ENCODE measurements at regions not wholly inside any gene's neighbourhood (a gene's known extent, or its start where the extent isn't known, plus 50 kb on each side); places are given as distances from the start of the nearest gene placed in this dataset.

DNA sequence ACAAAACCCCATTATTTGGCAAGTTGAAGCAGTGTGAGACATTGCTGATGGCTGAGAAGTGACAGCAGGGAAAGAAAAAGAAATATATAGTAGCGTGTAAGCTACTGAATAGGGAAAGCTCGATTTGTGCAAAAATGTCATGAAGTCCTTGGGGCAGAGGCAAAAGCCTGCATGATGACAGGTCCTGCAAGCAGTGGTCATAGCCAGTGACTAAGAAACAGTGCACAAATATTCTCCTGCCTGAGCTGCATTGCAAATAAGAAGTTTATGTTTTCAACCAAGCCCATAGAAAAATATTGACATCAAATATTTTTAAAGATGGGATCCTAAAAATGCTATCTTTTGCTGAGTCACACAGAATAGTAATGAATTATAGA lies 270.0 kb downstream of the SLITRK6 start:
- no peaks in the 10 kb centered on the region for H3K27me3 ChIP-seq (ENCODE audit: insufficient read depth, low read length)
- no peak overlapping the region for H3K27ac ChIP-seq (ENCODE audit: low read depth, low read length)
- Mint-ChIP-seq H3K27me3 (no peaks in the 10 kb centered on the region), H3K4me1 (no peaks in the 10 kb centered on the region), H3K9me3 (peaks cover 0 to 4% (median 0%) of the 10 kb centered on the region in 8 donors), H3K27ac (no peak overlapping the region), H3K36me3 (no peaks in the 10 kb centered on the region), H3K4me3 (no peak overlapping the region)
- H3K36me3 ChIP-seq (ENCODE audit: insufficient read depth, low read length) = no peaks in the 10 kb centered on the region
- no peak for DNase-seq
- CTCF ChIA-PET (ENCODE audit: partially characterized antibody) = no interaction called here
- no peaks in the 10 kb centered on the region for H3K4me1 ChIP-seq (ENCODE audit: insufficient read depth, low read length)
- no peak overlapping the region for H3K4me3 ChIP-seq (ENCODE audit: low read length in 2 of 2)
- POLR2A ChIA-PET (ENCODE audit: partially characterized antibody) = no interaction called here
- no peaks in the 10 kb centered on the region for H3K9me3 ChIP-seq (ENCODE audit: control insufficient read depth in 1 of 2, low read length in 2 of 2)
- intact Hi-C loops (cut with micrococcal nuclease) = no loop called here

DNA sequence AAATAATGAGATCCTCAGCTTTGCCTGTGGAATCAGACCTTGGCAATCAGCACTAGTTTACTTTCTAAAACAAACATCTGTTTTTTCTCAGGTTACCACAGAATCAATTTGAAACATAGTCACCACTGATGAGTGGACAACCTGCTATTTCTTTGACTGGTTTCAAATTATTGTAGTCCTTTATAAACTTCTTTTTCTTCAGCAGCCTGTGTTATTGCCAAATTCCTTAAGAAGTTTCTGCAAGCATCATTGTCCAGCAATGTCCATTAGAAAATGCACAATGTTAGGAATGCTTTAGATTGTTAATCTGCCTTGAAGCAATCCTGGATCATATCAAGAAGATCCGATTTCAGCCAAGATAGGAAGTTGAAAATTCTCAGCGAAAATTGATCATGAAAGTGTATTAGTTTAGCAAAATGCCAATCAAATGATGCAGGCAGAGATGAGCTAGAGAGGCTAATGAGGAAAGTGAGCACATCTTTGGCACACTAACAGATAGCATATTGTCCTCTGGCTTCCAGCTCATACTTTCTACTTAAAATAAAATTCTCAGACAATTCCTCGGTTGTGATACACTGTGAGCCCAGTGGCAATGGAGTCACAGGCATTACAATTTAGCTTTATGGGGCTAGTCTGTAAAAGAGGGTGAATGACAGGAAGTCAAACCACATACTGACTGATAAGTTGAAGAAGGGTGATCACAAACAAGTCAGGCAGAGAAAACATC lies 270.6 kb downstream of the SLITRK6 start:
- H3K4me1 ChIP-seq (ENCODE audit: insufficient read depth, low read length) = no peaks in the 10 kb centered on the region
- H3K27me3 Mint-ChIP-seq = no peaks in the 10 kb centered on the region
- H3K9me3 Mint-ChIP-seq = peaks cover 0 to 4% (median 0%) of the 10 kb centered on the region in 8 donors
- no peak overlapping the region for H3K4me3 Mint-ChIP-seq
- H3K27ac Mint-ChIP-seq = no peak overlapping the region
- H3K27me3 ChIP-seq (ENCODE audit: insufficient read depth, low read length) = no peaks in the 10 kb centered on the region
- no peak overlapping the region for H3K4me3 ChIP-seq (ENCODE audit: low read length in 2 of 2)
- H3K9me3 ChIP-seq (ENCODE audit: control insufficient read depth in 1 of 2, low read length in 2 of 2) = no peaks in the 10 kb centered on the region
- CTCF ChIA-PET (ENCODE audit: partially characterized antibody) = no interaction called here
- no peaks in the 10 kb centered on the region for H3K36me3 ChIP-seq (ENCODE audit: insufficient read depth, low read length)
- no peaks in the 10 kb centered on the region for H3K4me1 Mint-ChIP-seq
- no peak for DNase-seq
- POLR2A ChIA-PET (ENCODE audit: partially characterized antibody) = no interaction called here
- H3K27ac ChIP-seq (ENCODE audit: low read depth, low read length) = no peak overlapping the region
- no peaks in the 10 kb centered on the region for H3K36me3 Mint-ChIP-seq
- intact Hi-C loops (cut with micrococcal nuclease) = no loop called here

DNA sequence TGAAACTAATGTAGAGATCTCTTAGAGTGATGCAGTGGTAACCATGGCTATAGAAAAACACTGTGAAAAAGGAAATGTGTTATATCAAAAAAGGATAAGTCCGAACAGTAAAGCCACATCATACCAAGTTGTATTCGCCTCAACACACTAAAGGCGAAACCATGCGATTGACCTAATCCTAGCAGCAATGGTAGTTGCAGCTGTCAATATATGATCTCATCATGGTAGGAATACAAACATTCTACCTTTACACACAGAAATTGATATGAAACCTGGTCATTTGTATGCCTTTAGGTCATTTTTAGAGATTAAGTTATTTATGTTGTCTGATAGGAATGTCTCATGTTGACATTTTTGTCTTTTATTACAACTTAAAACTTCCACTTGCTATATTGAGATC lies 271.9 kb downstream of the SLITRK6 start:
- POLR2A ChIA-PET (ENCODE audit: partially characterized antibody) = no interaction called here

DNA sequence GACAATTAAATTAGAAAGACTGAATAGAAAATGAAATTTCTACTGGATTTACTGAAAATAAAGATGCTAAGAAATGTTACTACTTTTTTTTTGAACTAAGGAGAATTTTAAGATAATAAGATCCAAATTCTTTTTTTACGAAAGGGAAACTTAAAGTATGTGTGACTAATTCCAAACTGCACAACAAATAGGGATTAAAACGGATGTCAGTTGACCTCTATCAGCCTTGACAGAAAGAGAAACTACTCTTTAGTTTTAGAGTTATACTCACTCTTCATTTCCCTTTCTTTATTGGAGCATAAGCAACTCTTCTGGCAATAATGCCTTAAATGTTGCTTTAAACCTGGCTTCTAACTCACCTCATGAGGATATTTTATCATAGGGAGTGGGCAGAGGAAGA lies 273.8 kb downstream of the SLITRK6 start:
- CTCF ChIA-PET (ENCODE audit: partially characterized antibody) = no interaction called here
- no peak overlapping the region for H3K27ac ChIP-seq (ENCODE audit: low read depth, low read length)
- no peaks in the 10 kb centered on the region for H3K27me3 ChIP-seq (ENCODE audit: insufficient read depth, low read length)
- H3K36me3 ChIP-seq (ENCODE audit: insufficient read depth, low read length) = no peaks in the 10 kb centered on the region
- H3K36me3 Mint-ChIP-seq = no peaks in the 10 kb centered on the region
- H3K27ac Mint-ChIP-seq = no peak overlapping the region
- no peak for DNase-seq
- intact Hi-C loops (cut with micrococcal nuclease) = no loop called here
- H3K4me1 ChIP-seq (ENCODE audit: insufficient read depth, low read length) = no peaks in the 10 kb centered on the region
- POLR2A ChIA-PET (ENCODE audit: partially characterized antibody) = no interaction called here
- H3K4me3 ChIP-seq (ENCODE audit: low read length in 2 of 2) = no peak overlapping the region
- no peaks in the 10 kb centered on the region for H3K9me3 ChIP-seq (ENCODE audit: control insufficient read depth in 1 of 2, low read length in 2 of 2)
- H3K4me3 Mint-ChIP-seq = no peak overlapping the region
- no peaks in the 10 kb centered on the region for H3K9me3 Mint-ChIP-seq
- no peaks in the 10 kb centered on the region for H3K27me3 Mint-ChIP-seq
- no peaks in the 10 kb centered on the region for H3K4me1 Mint-ChIP-seq

More for the DNA sequence above, 271.9 kb downstream of the SLITRK6 start:
- H3K36me3 Mint-ChIP-seq = no peaks in the 10 kb centered on the region
- H3K4me1 ChIP-seq (ENCODE audit: insufficient read depth, low read length) = no peaks in the 10 kb centered on the region
- no peak overlapping the region for H3K27ac Mint-ChIP-seq
- peaks cover 0 to 3% (median 0%) of the 10 kb centered on the region in 8 donors for H3K9me3 Mint-ChIP-seq
- no peaks in the 10 kb centered on the region for H3K27me3 ChIP-seq (ENCODE audit: insufficient read depth, low read length)
- no peak overlapping the region for H3K27ac ChIP-seq (ENCODE audit: low read depth, low read length)
- intact Hi-C loops (cut with micrococcal nuclease) = no loop called here
- no peak for DNase-seq
- no peaks in the 10 kb centered on the region for H3K4me1 Mint-ChIP-seq
- no peaks in the 10 kb centered on the region for H3K9me3 ChIP-seq (ENCODE audit: control insufficient read depth in 1 of 2, low read length in 2 of 2)
- H3K4me3 Mint-ChIP-seq = no peak overlapping the region
- H3K4me3 ChIP-seq (ENCODE audit: low read length in 2 of 2) = no peak overlapping the region
- no peaks in the 10 kb centered on the region for H3K27me3 Mint-ChIP-seq
- CTCF ChIA-PET (ENCODE audit: partially characterized antibody) = no interaction called here
- H3K36me3 ChIP-seq (ENCODE audit: insufficient read depth, low read length) = no peaks in the 10 kb centered on the region

DNA sequence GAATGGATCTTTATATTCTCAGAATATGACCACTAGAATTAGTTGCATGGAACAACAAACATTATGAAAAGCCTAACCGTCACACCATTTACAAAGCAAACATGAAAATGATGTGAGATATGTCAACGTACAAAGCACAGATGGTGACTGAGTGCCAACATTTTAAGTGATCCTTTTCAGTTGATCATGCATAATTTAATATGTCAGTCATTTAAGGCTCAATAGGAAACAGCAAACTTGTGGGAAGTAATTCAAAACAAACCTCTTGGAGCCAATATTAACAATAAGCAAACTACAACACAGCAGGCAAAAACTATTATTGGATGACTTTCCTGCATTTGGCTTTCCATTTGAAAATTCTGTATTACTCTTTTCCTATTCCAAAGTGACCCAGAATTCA lies 277.6 kb downstream of the SLITRK6 start:
- H3K27ac ChIP-seq (ENCODE audit: low read depth, low read length) = no peak overlapping the region
- Mint-ChIP-seq H3K9me3 (peaks cover 0 to 5% (median 0%) of the 10 kb centered on the region in 8 donors), H3K4me1 (no peaks in the 10 kb centered on the region), H3K36me3 (no peaks in the 10 kb centered on the region), H3K27me3 (no peaks in the 10 kb centered on the region), H3K27ac (no peak overlapping the region), H3K4me3 (no peak overlapping the region)
- H3K9me3 ChIP-seq (ENCODE audit: control insufficient read depth in 1 of 2, low read length in 2 of 2) = no peaks in the 10 kb centered on the region
- intact Hi-C loops (cut with micrococcal nuclease) = no loop called here
- no peaks in the 10 kb centered on the region for H3K27me3 ChIP-seq (ENCODE audit: insufficient read depth, low read length)
- no peak for DNase-seq
- H3K4me1 ChIP-seq (ENCODE audit: insufficient read depth, low read length) = no peaks in the 10 kb centered on the region
- POLR2A ChIA-PET (ENCODE audit: partially characterized antibody) = no interaction called here
- H3K4me3 ChIP-seq (ENCODE audit: low read length in 2 of 2) = no peak overlapping the region
- no peaks in the 10 kb centered on the region for H3K36me3 ChIP-seq (ENCODE audit: insufficient read depth, low read length)
- CTCF ChIA-PET (ENCODE audit: partially characterized antibody) = no interaction called here

DNA sequence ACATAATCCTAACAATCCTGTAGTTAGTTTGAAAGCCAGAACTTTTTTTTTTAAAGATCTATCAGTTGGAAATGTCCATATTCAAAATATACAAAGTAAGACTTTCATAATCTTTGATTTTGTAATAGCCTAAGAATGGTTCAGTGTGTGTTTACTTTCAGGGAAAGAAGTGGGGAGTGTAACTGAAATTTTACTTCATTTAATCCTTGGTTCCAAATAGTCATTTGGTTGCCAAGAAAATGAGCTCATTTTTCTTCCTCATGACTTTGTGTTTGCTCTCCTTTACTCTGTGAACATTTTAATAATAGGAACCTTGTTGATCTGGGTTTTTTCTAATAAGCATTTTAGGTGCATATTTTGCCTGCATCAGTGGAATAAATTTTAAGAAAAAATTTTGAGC lies 278.8 kb downstream of the SLITRK6 start:
- no peak overlapping the region for H3K4me3 ChIP-seq (ENCODE audit: low read length in 2 of 2)
- no peak overlapping the region for H3K27ac ChIP-seq (ENCODE audit: low read depth, low read length)
- H3K27me3 ChIP-seq (ENCODE audit: insufficient read depth, low read length) = no peaks in the 10 kb centered on the region
- intact Hi-C loops (cut with micrococcal nuclease) = no loop called here
- CTCF ChIA-PET (ENCODE audit: partially characterized antibody) = no interaction called here
- H3K9me3 ChIP-seq (ENCODE audit: control insufficient read depth in 1 of 2, low read length in 2 of 2) = no peaks in the 10 kb centered on the region
- H3K27me3 Mint-ChIP-seq = no peaks in the 10 kb centered on the region
- no peak overlapping the region for H3K27ac Mint-ChIP-seq
- H3K36me3 Mint-ChIP-seq = no peaks in the 10 kb centered on the region
- H3K4me3 Mint-ChIP-seq = no peak overlapping the region
- DNase-seq = no peak
- H3K36me3 ChIP-seq (ENCODE audit: insufficient read depth, low read length) = no peaks in the 10 kb centered on the region
- H3K9me3 Mint-ChIP-seq = peaks cover 0 to 6% (median 3%) of the 10 kb centered on the region in 8 donors
- H3K4me1 ChIP-seq (ENCODE audit: insufficient read depth, low read length) = no peaks in the 10 kb centered on the region
- H3K4me1 Mint-ChIP-seq = no peaks in the 10 kb centered on the region
- POLR2A ChIA-PET (ENCODE audit: partially characterized antibody) = no interaction called here

DNA sequence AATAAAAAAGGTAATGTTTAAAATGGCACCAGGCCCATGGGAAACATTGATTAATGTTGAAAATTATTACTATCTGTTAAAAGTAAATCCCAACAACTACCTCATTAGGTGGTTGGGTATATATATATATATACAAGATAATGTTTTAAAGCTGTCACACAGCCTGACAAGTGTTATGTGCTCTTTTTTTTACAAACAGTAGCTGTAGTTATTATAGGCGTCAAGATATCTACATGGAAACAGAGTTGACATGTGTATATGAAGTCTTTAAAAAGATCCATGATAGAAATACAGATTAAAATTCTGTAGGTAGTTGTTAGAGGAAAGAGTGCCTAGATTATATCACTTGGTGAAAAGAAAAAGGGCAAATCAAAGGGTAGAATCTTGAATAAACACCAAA lies 279.9 kb downstream of the SLITRK6 start:
- Histone ChIP-seq H3K4me3 (ENCODE audit: low read length in 2 of 2) (no peak overlapping the region), H3K27ac (ENCODE audit: low read depth, low read length) (no peak overlapping the region), H3K4me1 (ENCODE audit: insufficient read depth, low read length) (no peaks in the 10 kb centered on the region), H3K9me3 (ENCODE audit: control insufficient read depth in 1 of 2, low read length in 2 of 2) (no peaks in the 10 kb centered on the region), H3K36me3 (ENCODE audit: insufficient read depth, low read length) (no peaks in the 10 kb centered on the region), H3K27me3 (ENCODE audit: insufficient read depth, low read length) (no peaks in the 10 kb centered on the region)
- ChIA-PET CTCF (ENCODE audit: partially characterized antibody) (no interaction called here), POLR2A (ENCODE audit: partially characterized antibody) (no interaction called here)
- no peak overlapping the region for H3K27ac Mint-ChIP-seq
- no peaks in the 10 kb centered on the region for H3K27me3 Mint-ChIP-seq
- H3K36me3 Mint-ChIP-seq = no peaks in the 10 kb centered on the region
- H3K9me3 Mint-ChIP-seq = peaks cover 0 to 6% (median 3%) of the 10 kb centered on the region in 8 donors
- DNase-seq = no peak
- no peak overlapping the region for H3K4me3 Mint-ChIP-seq
- intact Hi-C loops (cut with micrococcal nuclease) = no loop called here
- H3K4me1 Mint-ChIP-seq = no peaks in the 10 kb centered on the region

DNA sequence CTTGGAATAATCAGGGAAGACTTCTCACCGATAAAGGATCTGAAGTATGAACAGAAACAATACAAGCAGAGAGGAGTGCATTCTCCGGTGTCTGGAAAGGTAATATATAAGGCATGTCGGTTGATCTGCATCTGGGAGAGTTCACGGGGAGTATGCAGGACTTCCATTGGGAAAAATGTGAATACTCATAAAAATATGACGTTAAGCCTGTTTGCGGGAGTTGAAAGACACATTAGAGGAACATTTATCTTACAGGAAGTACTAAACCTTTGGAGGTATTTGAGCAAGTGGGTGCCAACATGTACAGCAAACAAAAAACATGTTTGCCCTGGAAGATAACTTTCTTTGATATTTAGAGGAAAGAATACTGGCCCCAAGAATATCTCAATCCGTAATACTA lies 286.8 kb downstream of the SLITRK6 start:
- Mint-ChIP-seq H3K27ac (no peak overlapping the region), H3K27me3 (no peaks in the 10 kb centered on the region), H3K36me3 (no peaks in the 10 kb centered on the region), H3K4me1 (no peaks in the 10 kb centered on the region), H3K9me3 (peaks cover 0 to 6% (median 3%) of the 10 kb centered on the region in 8 donors), H3K4me3 (no peak overlapping the region)
- no peak for DNase-seq
- Histone ChIP-seq H3K4me1 (ENCODE audit: insufficient read depth, low read length) (no peaks in the 10 kb centered on the region), H3K27ac (ENCODE audit: low read depth, low read length) (no peak overlapping the region), H3K36me3 (ENCODE audit: insufficient read depth, low read length) (no peaks in the 10 kb centered on the region), H3K4me3 (ENCODE audit: low read length in 2 of 2) (no peak overlapping the region), H3K27me3 (ENCODE audit: insufficient read depth, low read length) (no peaks in the 10 kb centered on the region), H3K9me3 (ENCODE audit: control insufficient read depth in 1 of 2, low read length in 2 of 2) (no peaks in the 10 kb centered on the region)
- intact Hi-C loops (cut with micrococcal nuclease) = no loop called here
- CTCF ChIA-PET (ENCODE audit: partially characterized antibody) = no interaction called here
- POLR2A ChIA-PET (ENCODE audit: partially characterized antibody) = no interaction called here
